GM12873 (cell line): ENCODE measurements at regions not wholly inside any gene's neighbourhood (a gene's known extent, or its start where the extent isn't known, plus 50 kb on each side); places are given as distances from the start of the nearest gene placed in this dataset.

Source experiments
- TF ChIP-seq, protein P1 (sequence below): IDR thresholded peaks from 2 replicates; pipeline ENCODE4 v1.5.1; 2012; ENCODE audit warnings: low read depth, mild to moderate bottlenecking, moderate library complexity, low read length, control low read depth; ENCODE audit not compliant: insufficient read depth; ENCODE audit errors: missing control alignments

- TF ChIP-seq, protein P1, sequence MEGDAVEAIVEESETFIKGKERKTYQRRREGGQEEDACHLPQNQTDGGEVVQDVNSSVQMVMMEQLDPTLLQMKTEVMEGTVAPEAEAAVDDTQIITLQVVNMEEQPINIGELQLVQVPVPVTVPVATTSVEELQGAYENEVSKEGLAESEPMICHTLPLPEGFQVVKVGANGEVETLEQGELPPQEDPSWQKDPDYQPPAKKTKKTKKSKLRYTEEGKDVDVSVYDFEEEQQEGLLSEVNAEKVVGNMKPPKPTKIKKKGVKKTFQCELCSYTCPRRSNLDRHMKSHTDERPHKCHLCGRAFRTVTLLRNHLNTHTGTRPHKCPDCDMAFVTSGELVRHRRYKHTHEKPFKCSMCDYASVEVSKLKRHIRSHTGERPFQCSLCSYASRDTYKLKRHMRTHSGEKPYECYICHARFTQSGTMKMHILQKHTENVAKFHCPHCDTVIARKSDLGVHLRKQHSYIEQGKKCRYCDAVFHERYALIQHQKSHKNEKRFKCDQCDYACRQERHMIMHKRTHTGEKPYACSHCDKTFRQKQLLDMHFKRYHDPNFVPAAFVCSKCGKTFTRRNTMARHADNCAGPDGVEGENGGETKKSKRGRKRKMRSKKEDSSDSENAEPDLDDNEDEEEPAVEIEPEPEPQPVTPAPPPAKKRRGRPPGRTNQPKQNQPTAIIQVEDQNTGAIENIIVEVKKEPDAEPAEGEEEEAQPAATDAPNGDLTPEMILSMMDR, result no peak
These were observed 106.6 kb upstream of the CDH6 start for GRCh38 chr5:31086839-31087415.

DNA sequence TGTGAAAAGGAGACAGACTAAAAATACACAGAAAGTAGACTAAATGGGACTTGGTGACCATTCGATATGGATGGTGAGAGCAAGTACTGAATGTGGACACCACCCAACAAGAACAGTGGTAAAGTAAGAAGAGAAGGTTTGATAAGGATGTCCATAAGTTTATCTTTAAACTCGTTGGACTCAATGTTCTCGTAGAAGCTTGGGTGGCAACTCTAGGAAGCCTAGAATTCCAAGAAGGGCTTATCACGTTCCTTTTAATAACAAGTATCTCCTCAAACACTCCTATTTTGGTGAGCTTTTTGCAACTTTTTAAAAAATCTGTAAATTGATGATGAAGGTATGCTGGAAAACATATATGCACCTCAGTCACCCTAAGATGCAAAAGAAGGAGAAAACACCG is 108.6 kb upstream of the CDH6 start:
- TF ChIP-seq, protein P1, result no peak

DNA sequence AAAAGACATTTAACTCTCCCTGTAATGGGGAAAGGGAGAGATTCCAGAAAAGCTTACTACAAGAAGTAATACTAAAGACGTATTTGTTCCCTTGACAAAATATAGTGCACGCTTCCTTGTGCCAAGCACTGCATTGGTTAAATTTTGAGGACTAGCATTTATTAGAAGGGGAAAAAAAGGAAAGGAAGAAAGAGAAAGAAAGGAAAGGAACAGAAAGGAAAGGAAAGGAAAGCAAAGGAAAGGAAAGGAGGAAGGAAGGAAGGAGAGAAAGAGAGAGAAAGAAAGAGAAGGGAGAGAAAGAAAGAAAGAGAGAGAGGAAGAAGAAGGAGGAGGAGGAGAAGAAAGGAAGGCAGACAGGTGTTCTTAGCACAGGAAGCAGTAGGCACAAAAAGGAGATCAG is 110.1 kb upstream of the CDH6 start:
- TF ChIP-seq, protein P1, result no peak

DNA sequence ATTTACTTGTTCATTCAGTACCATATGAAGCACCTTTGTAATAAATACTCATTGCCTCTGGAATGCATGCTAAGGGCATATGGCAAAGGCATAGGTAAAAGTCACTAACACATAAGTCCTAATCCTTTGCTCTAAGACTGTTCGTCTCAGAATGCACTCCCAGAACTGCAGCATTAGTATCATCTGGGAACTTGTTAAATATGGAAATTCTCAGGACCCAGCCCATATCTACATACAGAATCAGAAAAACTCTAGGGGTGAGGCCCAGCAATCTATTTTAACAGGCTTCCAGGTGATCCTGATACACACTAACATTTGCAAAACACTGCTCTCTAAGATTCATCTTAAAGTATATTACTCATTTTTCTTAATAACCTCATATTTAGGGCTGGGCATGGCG is 113.8 kb upstream of the CDH6 start:
- TF ChIP-seq, protein P1, result no peak

GRCh38 chr5:31078956-31079355 is 114.5 kb upstream of the CDH6 start:
- TF ChIP-seq, protein P1, result no peak

GRCh38 chr5:31075981-31076380 is 117.5 kb upstream of the CDH6 start:
- TF ChIP-seq, protein P1, result no peak

DNA sequence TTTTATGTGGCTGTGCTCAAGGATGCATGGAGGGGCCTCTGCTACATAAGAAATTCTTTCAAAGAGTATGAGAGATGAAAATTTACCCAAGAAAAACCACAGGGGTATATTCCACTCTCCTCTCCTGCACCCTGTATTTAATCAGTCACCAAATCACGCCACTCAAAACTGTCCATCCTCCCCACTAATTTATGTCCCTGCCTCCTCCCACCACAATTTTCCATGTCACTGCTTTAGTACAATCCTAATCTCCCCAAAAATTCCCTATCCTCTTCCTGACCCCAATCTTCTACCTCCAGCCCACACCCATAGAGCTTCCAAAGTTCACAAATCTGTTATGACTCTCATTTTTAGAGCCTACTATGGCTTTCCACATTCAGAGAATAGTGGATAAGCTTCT is 125.2 kb upstream of the CDH6 start:
- TF ChIP-seq, protein P1, result no peak
